Stimulated activated naive CD8-positive, alpha-beta T cell treated with anti-CD3 and anti-CD28 coated beads, Interleukin-15, Interleukin-2, amounts not matched to agents 100 ng/mL and 50 ng/mL, for 24 hours (primary cell): ENCODE measurements at regions not wholly inside any gene's neighbourhood (a gene's known extent, or its start where the extent isn't known, plus 50 kb on each side); places are given as distances from the start of the nearest gene placed in this dataset.
"Not testable (repeated sequence)": the region's sequence is repeated elsewhere in the genome, so short reads cannot be mapped to it uniquely, and the experiment has no call there.

Experiments used
- H3K27ac Mint-ChIP-seq: one replicate; pipeline ENCODE4 v1.8.0; 2021; ENCODE audit warnings: mild to moderate bottlenecking, mixed read lengths
- H3K27me3 Mint-ChIP-seq: one replicate; pipeline ENCODE4 v1.8.0; 2021; ENCODE audit warnings: mixed read lengths
- H3K36me3 Mint-ChIP-seq: one replicate; pipeline ENCODE4 v1.8.0; 2021; ENCODE audit warnings: low read depth, mixed read lengths
- H3K4me1 Mint-ChIP-seq: one replicate; pipeline ENCODE4 v1.8.0; 2021; ENCODE audit warnings: low read depth, mixed read lengths
- H3K4me3 Mint-ChIP-seq: one replicate; pipeline ENCODE4 v1.8.0; 2021; ENCODE audit warnings: mild to moderate bottlenecking, mixed read lengths
- H3K9me3 Mint-ChIP-seq: one replicate; pipeline ENCODE4 v1.8.0; 2021; ENCODE audit warnings: mixed read lengths

- Mint-ChIP-seq H3K4me3 (no peak overlapping the region), H3K9me3 (peaks cover 18% of the 10 kb centered on the region), H3K36me3 (peaks cover 14% of the 10 kb centered on the region), H3K4me1 (no peaks in the 10 kb centered on the region), H3K27me3 (no peaks in the 10 kb centered on the region), H3K27ac (no peak overlapping the region)
Observed at GRCh38 chr15:81922143-81922542, 123.7 kb downstream of the MEX3B start.

- no peaks in the 10 kb centered on the region for H3K4me1 Mint-ChIP-seq
- peaks cover 18% of the 10 kb centered on the region for H3K9me3 Mint-ChIP-seq
- no peak overlapping the region for H3K4me3 Mint-ChIP-seq
- H3K36me3 Mint-ChIP-seq: peaks cover 14% of the 10 kb centered on the region
- H3K27ac Mint-ChIP-seq: no peak overlapping the region
- H3K27me3 Mint-ChIP-seq: no peaks in the 10 kb centered on the region
Observed at GRCh38 chr15:81921163-81921562, 124.7 kb downstream of the MEX3B start.

- H3K27me3 Mint-ChIP-seq, H3K4me3 Mint-ChIP-seq, H3K4me1 Mint-ChIP-seq, H3K27ac Mint-ChIP-seq: not testable (repeated sequence)
- peaks cover 18% of the 10 kb centered on the region for H3K9me3 Mint-ChIP-seq
- H3K36me3 Mint-ChIP-seq: peaks cover 14% of the 10 kb centered on the region
Observed at GRCh38 chr15:81918767-81919166, 127.1 kb downstream of the MEX3B start.

- no peaks in the 10 kb centered on the region for H3K4me1 Mint-ChIP-seq
- no peaks in the 10 kb centered on the region for H3K27me3 Mint-ChIP-seq
- H3K36me3 Mint-ChIP-seq: peaks cover 14% of the 10 kb centered on the region
- H3K4me3 Mint-ChIP-seq: no peak overlapping the region
- peaks cover 16% of the 10 kb centered on the region for H3K9me3 Mint-ChIP-seq
- no peak overlapping the region for H3K27ac Mint-ChIP-seq
Observed at GRCh38 chr15:81916451-81916850, 129.4 kb downstream of the MEX3B start.

GRCh38 chr15:81915990-81916389, 129.8 kb downstream of the MEX3B start:
- peaks cover 12% of the 10 kb centered on the region for H3K9me3 Mint-ChIP-seq
- no peaks in the 10 kb centered on the region for H3K27me3 Mint-ChIP-seq

GRCh38 chr15:81914734-81915256, 131.0 kb downstream of the MEX3B start:
- Mint-ChIP-seq H3K27me3 (no peaks in the 10 kb centered on the region), H3K4me3 (no peak overlapping the region), H3K9me3 (peaks cover 6% of the 10 kb centered on the region), H3K4me1 (no peaks in the 10 kb centered on the region), H3K27ac (no peak overlapping the region), H3K36me3 (peaks cover 4% of the 10 kb centered on the region)

More at GRCh38 chr15:81915990-81916389, 129.8 kb downstream of the MEX3B start:
- Mint-ChIP-seq H3K27ac (no peak overlapping the region), H3K36me3 (peaks cover 14% of the 10 kb centered on the region), H3K4me3 (no peak overlapping the region), H3K4me1 (no peaks in the 10 kb centered on the region)

GRCh38 chr15:81914333-81914732, 131.5 kb downstream of the MEX3B start:
- no peak overlapping the region for H3K4me3 Mint-ChIP-seq
- no peaks in the 10 kb centered on the region for H3K4me1 Mint-ChIP-seq
- H3K27me3 Mint-ChIP-seq: no peaks in the 10 kb centered on the region
- no peak overlapping the region for H3K27ac Mint-ChIP-seq
- peaks cover 6% of the 10 kb centered on the region for H3K9me3 Mint-ChIP-seq
- H3K36me3 Mint-ChIP-seq: peaks cover 4% of the 10 kb centered on the region

- Mint-ChIP-seq H3K27me3 (no peaks in the 10 kb centered on the region), H3K9me3 (no peaks in the 10 kb centered on the region), H3K4me3 (no peak overlapping the region), H3K4me1 (no peaks in the 10 kb centered on the region), H3K27ac (no peak overlapping the region), H3K36me3 (no peaks in the 10 kb centered on the region)
Observed at GRCh38 chr15:81911022-81911971, 134.5 kb downstream of the MEX3B start.

- no peak overlapping the region for H3K4me3 Mint-ChIP-seq
- H3K4me1 Mint-ChIP-seq: no peaks in the 10 kb centered on the region
- no peaks in the 10 kb centered on the region for H3K36me3 Mint-ChIP-seq
- H3K27ac Mint-ChIP-seq: no peak overlapping the region
- no peaks in the 10 kb centered on the region for H3K9me3 Mint-ChIP-seq
- H3K27me3 Mint-ChIP-seq: peaks cover 5% of the 10 kb centered on the region
Observed at GRCh38 chr15:81910355-81911021, 135.3 kb downstream of the MEX3B start.

- H3K27me3 Mint-ChIP-seq: peaks cover 6% of the 10 kb centered on the region
- H3K27ac Mint-ChIP-seq: no peak overlapping the region
- H3K36me3 Mint-ChIP-seq: no peaks in the 10 kb centered on the region
- no peak overlapping the region for H3K4me3 Mint-ChIP-seq
- H3K4me1 Mint-ChIP-seq: no peaks in the 10 kb centered on the region
- H3K9me3 Mint-ChIP-seq: no peaks in the 10 kb centered on the region
Observed at GRCh38 chr15:81909011-81909358, 136.8 kb downstream of the MEX3B start.

GRCh38 chr15:81908111-81908510, 137.7 kb downstream of the MEX3B start:
- no peaks in the 10 kb centered on the region for H3K36me3 Mint-ChIP-seq
- H3K4me1 Mint-ChIP-seq: no peaks in the 10 kb centered on the region
- H3K27ac Mint-ChIP-seq: no peak overlapping the region
- no peak overlapping the region for H3K4me3 Mint-ChIP-seq
- H3K9me3 Mint-ChIP-seq: no peaks in the 10 kb centered on the region
- H3K27me3 Mint-ChIP-seq: peaks cover 6% of the 10 kb centered on the region

- H3K36me3 Mint-ChIP-seq: no peaks in the 10 kb centered on the region
- no peaks in the 10 kb centered on the region for H3K4me1 Mint-ChIP-seq
- H3K9me3 Mint-ChIP-seq: no peaks in the 10 kb centered on the region
- H3K27ac Mint-ChIP-seq: no peak overlapping the region
- H3K4me3 Mint-ChIP-seq: no peak overlapping the region
- H3K27me3 Mint-ChIP-seq: peaks cover 6% of the 10 kb centered on the region
Observed at GRCh38 chr15:81907521-81907920, 138.3 kb downstream of the MEX3B start.

GRCh38 chr15:81905889-81906288, 139.9 kb downstream of the MEX3B start:
- Mint-ChIP-seq H3K27ac (no peak overlapping the region), H3K27me3 (peaks cover 6% of the 10 kb centered on the region), H3K4me1 (no peaks in the 10 kb centered on the region), H3K4me3 (no peak overlapping the region), H3K36me3 (no peaks in the 10 kb centered on the region), H3K9me3 (no peaks in the 10 kb centered on the region)

GRCh38 chr15:81901319-81901718, 144.5 kb downstream of the MEX3B start:
- Mint-ChIP-seq H3K27me3 (peaks cover 6% of the 10 kb centered on the region), H3K27ac (no peak overlapping the region), H3K9me3 (no peaks in the 10 kb centered on the region), H3K36me3 (no peaks in the 10 kb centered on the region), H3K4me1 (no peaks in the 10 kb centered on the region), H3K4me3 (no peak overlapping the region)

- H3K36me3 Mint-ChIP-seq: no peaks in the 10 kb centered on the region
- no peaks in the 10 kb centered on the region for H3K4me1 Mint-ChIP-seq
- H3K9me3 Mint-ChIP-seq: no peaks in the 10 kb centered on the region
- H3K4me3 Mint-ChIP-seq: no peak overlapping the region
- no peaks in the 10 kb centered on the region for H3K27me3 Mint-ChIP-seq
- no peak overlapping the region for H3K27ac Mint-ChIP-seq
Observed at GRCh38 chr15:81899730-81900129, 146.1 kb downstream of the MEX3B start.
